B cell (primary cell): ENCODE measurements at regions not wholly inside any gene's neighbourhood (a gene's known extent, or its start where the extent isn't known, plus 50 kb on each side); places are given as distances from the start of the nearest gene placed in this dataset.

ENCODE experiments used
- CTCF ChIP-seq: fragments of 200-600 bp; IDR thresholded peaks from one replicate; pipeline ENCODE4 v1.8.0; 2022; ENCODE audit warnings: antibody characterized with exemption, mild to moderate bottlenecking
- EZH2 ChIP-seq: IDR thresholded peaks from 2 replicates; pipeline ENCODE4 v1.6.1; 2012; ENCODE audit warnings: borderline replicate concordance, low read depth, mild to moderate bottlenecking, moderate library complexity, low read length; ENCODE audit not compliant: insufficient read depth, poor library complexity, severe bottlenecking

GRCh38 chr1:209486861-209487593 lies 96.5 kb upstream of the CAMK1G start:
- TF ChIP-seq CTCF (no peak), EZH2 (no peak)
